T-helper 17 cell (primary cell): ENCODE measurements at regions not wholly inside any gene's neighbourhood (a gene's known extent, or its start where the extent isn't known, plus 50 kb on each side); places are given as distances from the start of the nearest gene placed in this dataset.
"Not testable (repeated sequence)": the region's sequence is repeated elsewhere in the genome, so short reads cannot be mapped to it uniquely, and the experiment has no call there.

Experiments
- ATAC-seq: fragments of 150-1000 bp; cut with Tn5 transposase; 2 replicates; pipeline ENCODE4 v1.10.0; 2021; ENCODE audit warnings: mild to moderate bottlenecking, moderate library complexity
- DNase-seq, 3 donors: peaks; one replicate each; pipeline versions ENCODE4 v3.0.0 to v3.0.0-alpha.2; 2020 to 2021
- H3K9me3 ChIP-seq: one replicate; pipeline ENCODE4 v1.7.0; 2013; ENCODE audit warnings: low read length, mild to moderate bottlenecking; ENCODE audit not compliant: control insufficient read depth, poor library complexity, severe bottlenecking
- H3K27ac Mint-ChIP-seq: one replicate; pipeline ENCODE4 v1.8.0; 2022; ENCODE audit warnings: mild to moderate bottlenecking, moderate library complexity, mixed read lengths
- H3K27me3 Mint-ChIP-seq: one replicate; pipeline ENCODE4 v1.8.0; 2022; ENCODE audit warnings: mixed read lengths
- H3K36me3 Mint-ChIP-seq: one replicate; pipeline ENCODE4 v1.8.0; 2022; ENCODE audit warnings: low read depth, mixed read lengths
- H3K4me1 Mint-ChIP-seq: one replicate; pipeline ENCODE4 v1.8.0; 2022; ENCODE audit warnings: mild to moderate bottlenecking, mixed read lengths
- H3K4me3 Mint-ChIP-seq: one replicate; pipeline ENCODE4 v1.8.0; 2022; ENCODE audit warnings: mild to moderate bottlenecking, moderate library complexity, mixed read lengths

DNA sequence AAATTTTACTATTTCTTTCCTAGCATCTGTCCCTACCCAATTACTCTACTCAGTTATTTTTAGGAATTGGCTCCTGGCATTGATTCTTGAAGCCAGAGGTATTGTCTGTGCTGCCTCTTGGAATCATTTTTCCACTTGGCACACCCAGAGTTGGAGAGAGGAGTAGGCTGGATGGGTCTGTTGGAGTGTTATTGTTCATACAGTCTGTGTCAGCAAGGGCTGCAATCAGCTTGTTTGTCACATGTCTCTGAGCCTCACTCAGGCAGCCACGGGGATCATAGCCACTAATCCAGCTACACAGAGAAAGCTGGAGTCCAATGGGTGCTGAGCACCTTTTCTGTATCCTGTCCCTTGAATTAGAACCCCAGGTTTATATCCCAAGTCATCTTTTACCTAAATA is 176.0 kb upstream of the DYRK2 start:
- Mint-ChIP-seq H3K4me3 (no peak overlapping the region), H3K27me3 (peaks cover 17% of the 10 kb centered on the region), H3K36me3 (peaks cover 4% of the 10 kb centered on the region), H3K4me1 (peaks cover 9% of the 10 kb centered on the region), H3K27ac (no peak overlapping the region)
- DNase-seq (no peak), ATAC-seq (no peak)
- no peaks in the 10 kb centered on the region for H3K9me3 ChIP-seq

DNA sequence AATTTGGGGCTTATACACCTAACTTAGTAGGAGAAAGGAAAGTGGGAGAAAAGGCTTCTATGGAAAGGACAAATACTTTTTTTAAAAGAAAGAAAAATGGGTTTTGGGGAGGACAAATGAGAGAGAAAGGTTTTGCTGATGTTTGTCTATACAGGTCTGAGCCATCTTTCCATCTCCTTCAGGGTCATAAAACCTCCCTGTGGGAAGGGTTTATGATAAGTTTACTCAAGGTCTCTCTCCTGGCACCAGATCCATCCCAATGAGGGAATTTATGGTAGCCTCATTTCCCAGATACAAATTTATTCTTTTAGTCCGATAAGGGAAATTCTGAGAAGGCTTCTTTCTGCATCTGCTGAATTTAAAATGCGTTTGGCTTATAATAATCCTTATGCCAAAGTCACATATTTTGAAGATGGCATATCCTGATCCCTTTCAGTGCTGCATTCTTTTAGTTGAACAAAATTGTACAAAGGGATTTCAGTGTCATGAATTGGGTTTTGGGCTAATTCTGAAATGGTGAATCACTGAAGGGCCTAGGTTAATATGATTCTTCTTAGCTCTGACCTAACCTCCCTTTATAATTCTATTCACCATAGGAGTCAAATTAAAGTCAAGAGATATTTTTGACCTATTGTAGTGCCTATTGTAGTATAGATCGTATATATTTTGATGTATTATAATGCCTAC is 173.5 kb upstream of the DYRK2 start:
- peaks cover 4% of the 10 kb centered on the region for H3K36me3 Mint-ChIP-seq
- no peak overlapping the region for H3K4me3 Mint-ChIP-seq
- peaks cover 9% of the 10 kb centered on the region for H3K4me1 Mint-ChIP-seq
- peaks cover 17% of the 10 kb centered on the region for H3K27me3 Mint-ChIP-seq
- no peak overlapping the region for H3K27ac Mint-ChIP-seq
- DNase-seq (no peak), ATAC-seq (no peak)
- H3K9me3 ChIP-seq: no peaks in the 10 kb centered on the region

DNA sequence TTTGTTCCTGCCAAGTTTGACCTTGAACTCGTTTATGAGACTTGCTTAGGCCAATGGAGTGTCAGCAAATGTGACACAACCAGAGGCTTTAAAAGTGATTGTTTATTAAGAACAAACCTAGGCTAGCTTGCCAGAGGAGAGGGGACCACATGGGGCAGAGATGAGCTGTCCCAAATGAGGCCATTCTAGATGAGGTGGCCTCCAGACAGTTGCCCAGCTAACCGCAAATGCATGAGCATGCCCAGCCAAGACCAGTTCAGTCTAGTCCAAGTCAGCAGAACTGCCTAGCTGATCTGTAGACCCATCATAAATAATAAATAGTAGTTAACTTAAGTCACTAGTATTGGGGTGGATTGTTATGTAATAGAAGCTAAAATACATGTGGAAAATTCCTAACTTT is 172.8 kb upstream of the DYRK2 start:
- H3K9me3 ChIP-seq: no peaks in the 10 kb centered on the region
- H3K27ac Mint-ChIP-seq: no peak overlapping the region
- H3K4me3 Mint-ChIP-seq: no peak overlapping the region
- H3K27me3 Mint-ChIP-seq: peaks cover 17% of the 10 kb centered on the region
- no peak for ATAC-seq
- H3K36me3 Mint-ChIP-seq: peaks cover 4% of the 10 kb centered on the region
- DNase-seq: no peak
- H3K4me1 Mint-ChIP-seq: peaks cover 13% of the 10 kb centered on the region

GRCh38 chr12:67477681-67478265 is 170.8 kb upstream of the DYRK2 start:
- peaks cover 20% of the 10 kb centered on the region for H3K4me1 Mint-ChIP-seq
- peaks cover 4% of the 10 kb centered on the region for H3K36me3 Mint-ChIP-seq

DNA sequence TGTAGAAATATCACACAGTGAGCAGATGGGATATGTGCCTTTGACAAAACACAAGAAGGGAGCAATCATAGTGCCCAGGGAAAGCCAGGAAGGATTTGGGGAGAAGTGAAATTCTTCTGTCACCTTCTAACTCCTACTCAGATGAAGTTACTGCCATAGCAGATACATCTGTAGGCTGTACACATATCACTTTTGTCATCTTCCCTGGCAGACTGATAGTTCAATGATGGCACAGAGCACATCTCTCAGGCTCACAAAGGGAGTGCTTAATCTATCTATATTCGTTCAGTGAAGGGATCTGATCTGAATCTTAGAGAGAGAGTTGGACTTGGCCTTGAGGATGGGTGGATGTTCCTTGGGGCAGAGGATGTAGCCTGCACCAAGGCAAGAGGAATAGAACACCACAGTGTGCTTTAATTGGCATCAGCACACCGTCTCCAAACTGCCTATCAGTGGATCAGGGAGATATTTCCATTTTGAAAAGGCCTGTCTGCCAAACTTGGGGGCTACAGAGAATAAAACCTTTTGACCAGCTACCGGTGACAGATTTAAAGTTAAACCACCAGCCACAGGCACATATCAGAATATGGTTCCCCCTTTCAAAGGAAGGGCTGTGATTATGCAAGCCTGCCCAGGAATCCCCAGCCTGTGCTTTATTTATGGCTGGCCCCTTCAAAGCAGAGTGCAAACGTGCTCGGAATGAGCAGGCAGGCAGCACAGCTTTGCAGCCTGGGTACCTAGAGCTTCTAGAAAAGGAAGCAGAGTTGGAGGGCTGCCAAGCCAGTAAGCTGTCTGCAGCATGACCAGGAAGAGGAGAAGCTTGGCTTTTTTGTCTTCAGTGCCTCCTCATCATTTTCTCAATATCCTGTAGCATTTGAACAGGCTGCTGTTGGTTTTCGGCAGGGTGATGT is 165.5 kb upstream of the DYRK2 start:
- peak; percentile 89 for ATAC-seq
- no peaks in the 10 kb centered on the region for H3K36me3 Mint-ChIP-seq
- DNase-seq: peak; percentile 23 to 53 (median 50)
- H3K27ac Mint-ChIP-seq: peak overlapping the region; percentile 90
- H3K27me3 Mint-ChIP-seq: no peaks in the 10 kb centered on the region
- H3K4me3 Mint-ChIP-seq: peak overlapping the region; percentile 15
- H3K4me1 Mint-ChIP-seq: peaks cover 39% of the 10 kb centered on the region
- H3K9me3 ChIP-seq: no peaks in the 10 kb centered on the region

More at GRCh38 chr12:67477681-67478265, 170.8 kb upstream of the DYRK2 start:
- no peaks in the 10 kb centered on the region for H3K9me3 ChIP-seq
- H3K27me3 Mint-ChIP-seq: peaks cover 17% of the 10 kb centered on the region
- DNase-seq (no peak), ATAC-seq (no peak)
- peak overlapping the region; percentile 75 for H3K27ac Mint-ChIP-seq
- H3K4me3 Mint-ChIP-seq: no peak overlapping the region

DNA sequence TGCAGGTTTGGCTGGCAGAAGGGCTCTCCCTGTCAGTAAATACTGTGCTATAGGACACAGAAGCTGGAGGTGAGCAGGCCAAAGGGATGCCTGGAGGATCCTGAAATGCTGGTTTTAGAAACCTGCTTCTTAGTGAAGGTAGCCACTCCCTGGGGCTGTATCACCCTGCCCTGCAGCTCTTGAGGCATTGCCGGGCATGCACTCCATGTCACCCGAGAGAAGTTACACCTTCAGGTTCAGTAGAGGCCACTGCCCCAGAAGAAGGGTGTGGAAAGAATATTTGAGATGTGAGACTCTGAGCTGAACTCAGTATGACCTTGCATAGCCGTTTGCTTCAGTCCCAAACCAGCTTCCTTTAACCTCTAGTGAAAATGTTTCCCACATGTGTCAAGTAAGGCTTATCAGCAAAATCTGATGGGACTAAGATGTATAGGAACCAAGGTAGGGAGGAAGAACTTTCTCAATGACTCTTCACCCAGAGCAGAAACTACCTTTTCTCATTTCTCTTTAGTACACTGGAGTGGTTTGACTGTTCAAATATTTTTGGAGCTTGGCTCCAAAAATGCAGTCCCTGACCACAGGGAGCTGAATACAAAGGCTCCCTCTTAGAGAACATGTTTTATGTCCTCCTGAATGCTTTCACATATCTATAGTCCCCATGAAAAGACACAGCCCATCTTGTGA is 164.5 kb upstream of the DYRK2 start:
- no peaks in the 10 kb centered on the region for H3K9me3 ChIP-seq
- H3K27ac Mint-ChIP-seq: peak overlapping the region; percentile 90
- ATAC-seq (peak; percentile 10), DNase-seq (no peak)
- H3K4me1 Mint-ChIP-seq: peaks cover 39% of the 10 kb centered on the region
- H3K4me3 Mint-ChIP-seq: no peak overlapping the region
- H3K36me3 Mint-ChIP-seq: no peaks in the 10 kb centered on the region
- H3K27me3 Mint-ChIP-seq: no peaks in the 10 kb centered on the region

- peak; percentile 41 for ATAC-seq
Measured at GRCh38 chr12:67484791-67485480, 163.6 kb upstream of the DYRK2 start.

DNA sequence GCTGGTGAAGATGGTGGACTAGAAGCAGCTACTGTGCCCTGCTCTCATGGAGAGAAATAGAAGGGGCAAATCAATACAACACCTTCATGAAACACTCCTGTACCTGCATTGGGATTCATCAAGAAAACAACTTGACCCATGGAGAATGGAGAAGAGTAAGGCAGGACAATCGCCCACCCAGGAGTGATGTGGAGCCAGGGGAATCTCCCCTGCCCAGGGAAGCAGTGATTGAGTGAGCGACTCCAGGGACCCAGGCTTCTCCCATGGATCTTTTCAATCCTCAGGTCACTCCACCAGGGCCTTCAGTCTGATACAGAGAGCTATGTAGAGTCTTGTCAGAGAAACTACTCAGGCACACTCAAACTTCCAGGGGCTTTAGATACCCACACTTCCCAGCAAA is 161.9 kb upstream of the DYRK2 start:
- H3K9me3 ChIP-seq: no peaks in the 10 kb centered on the region
- peaks cover 4% of the 10 kb centered on the region for H3K36me3 Mint-ChIP-seq
- H3K27me3 Mint-ChIP-seq: no peaks in the 10 kb centered on the region
- ATAC-seq (no peak), DNase-seq (no peak)
- no peak overlapping the region for H3K4me3 Mint-ChIP-seq
- H3K27ac Mint-ChIP-seq: no peak overlapping the region
- H3K4me1 Mint-ChIP-seq: peaks cover 34% of the 10 kb centered on the region

More at GRCh38 chr12:67484791-67485480, 163.6 kb upstream of the DYRK2 start:
- Mint-ChIP-seq H3K4me3 (peak overlapping the region; percentile 25), H3K27ac (peak overlapping the region; percentile 90), H3K4me1 (peaks cover 39% of the 10 kb centered on the region), H3K36me3 (peaks cover 2% of the 10 kb centered on the region), H3K27me3 (no peaks in the 10 kb centered on the region)
- no peaks in the 10 kb centered on the region for H3K9me3 ChIP-seq
- DNase-seq: no peak

- not testable (repeated sequence) for DNase-seq, H3K27ac Mint-ChIP-seq, ATAC-seq, H3K4me3 Mint-ChIP-seq, H3K27me3 Mint-ChIP-seq, H3K36me3 Mint-ChIP-seq, H3K9me3 ChIP-seq
- peaks cover 22% of the 10 kb centered on the region for H3K4me1 Mint-ChIP-seq
Measured at GRCh38 chr12:67488349-67488748, 160.2 kb upstream of the DYRK2 start.

DNA sequence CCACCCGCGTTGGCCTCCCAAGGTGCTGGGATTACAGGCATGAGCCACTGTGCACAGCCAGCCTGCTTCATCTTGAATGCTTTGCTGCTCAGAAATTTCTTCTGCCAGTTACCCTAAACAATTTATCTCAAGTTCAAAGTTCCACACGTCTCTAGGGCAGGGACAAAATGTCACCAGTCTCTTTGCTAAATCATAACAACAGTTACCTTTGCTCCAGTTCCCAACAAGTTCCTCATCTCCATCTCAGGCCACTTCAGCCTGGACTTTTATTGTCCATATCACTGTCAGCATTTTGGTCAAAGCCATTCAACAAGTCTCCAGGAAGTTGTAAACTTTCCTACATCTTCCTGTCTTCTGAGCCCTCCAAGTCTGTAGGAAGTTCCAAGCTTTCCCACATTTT is 159.5 kb upstream of the DYRK2 start:
- H3K27me3 Mint-ChIP-seq: no peaks in the 10 kb centered on the region
- DNase-seq (no peak), ATAC-seq (no peak)
- no peak overlapping the region for H3K4me3 Mint-ChIP-seq
- peaks cover 4% of the 10 kb centered on the region for H3K36me3 Mint-ChIP-seq
- no peak overlapping the region for H3K27ac Mint-ChIP-seq
- no peaks in the 10 kb centered on the region for H3K9me3 ChIP-seq
- H3K4me1 Mint-ChIP-seq: peaks cover 15% of the 10 kb centered on the region

DNA sequence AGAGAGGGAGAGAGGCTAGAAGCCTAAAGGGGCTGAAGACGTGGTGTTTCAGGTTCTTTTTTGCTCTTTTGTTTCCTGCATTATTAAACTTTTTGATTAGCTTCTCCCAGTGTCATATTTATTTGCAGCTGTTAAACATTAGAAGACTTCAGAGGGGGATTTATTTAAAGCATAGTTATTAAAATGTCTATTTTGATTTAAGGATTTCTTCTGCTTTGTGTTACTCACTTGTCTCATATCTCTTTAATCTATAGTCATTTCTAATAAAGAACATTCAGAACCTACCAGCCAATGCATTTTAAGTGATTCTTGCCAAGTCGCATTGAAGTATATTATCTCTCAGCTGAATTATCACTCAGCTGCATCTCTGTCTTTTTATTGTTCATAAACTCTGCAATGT is 152.0 kb upstream of the DYRK2 start:
- Mint-ChIP-seq H3K27ac (no peak overlapping the region), H3K4me3 (no peak overlapping the region), H3K36me3 (no peaks in the 10 kb centered on the region), H3K27me3 (no peaks in the 10 kb centered on the region), H3K4me1 (peaks cover 4% of the 10 kb centered on the region)
- H3K9me3 ChIP-seq: no peaks in the 10 kb centered on the region
- ATAC-seq (no peak), DNase-seq (no peak)

DNA sequence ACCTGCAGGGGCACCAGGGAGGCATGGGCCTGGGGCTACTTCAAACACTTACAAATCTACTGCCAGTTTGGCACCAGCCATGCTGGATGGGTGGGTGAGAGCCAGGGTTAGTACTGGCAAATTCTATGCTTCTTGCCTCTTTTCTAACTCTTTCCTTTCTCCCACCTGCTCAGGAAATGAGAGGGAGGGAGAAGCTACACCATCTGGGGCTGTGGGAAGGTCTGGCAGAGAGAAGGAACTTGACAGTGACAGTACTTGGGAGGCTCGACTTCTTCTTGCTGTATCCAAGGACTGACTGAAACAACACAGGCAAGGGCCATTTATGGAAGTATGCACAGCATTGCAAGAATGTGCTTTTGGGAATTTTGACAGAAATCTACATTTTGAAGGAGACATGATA is 149.6 kb upstream of the DYRK2 start:
- Mint-ChIP-seq H3K4me3 (no peak overlapping the region), H3K27me3 (no peaks in the 10 kb centered on the region), H3K36me3 (no peaks in the 10 kb centered on the region), H3K4me1 (peaks cover 9% of the 10 kb centered on the region), H3K27ac (no peak overlapping the region)
- ATAC-seq (no peak), DNase-seq (no peak)
- H3K9me3 ChIP-seq: no peaks in the 10 kb centered on the region
